LHCN-M2 (cell line): ENCODE measurements at regions not wholly inside any gene's neighbourhood (a gene's known extent, or its start where the extent isn't known, plus 50 kb on each side); places are given as distances from the start of the nearest gene placed in this dataset.

Experiments
- DNase-seq: peaks from one replicate; pipeline ENCODE4 v3.0.0-alpha.2; 2012; ENCODE audit warnings: low read depth

- DNase-seq = no peak
These were observed 656.6 kb downstream of the GALR1 start for GRCh38 chr18:77906103-77906892.

- DNase-seq = no peak
These were observed 660.7 kb downstream of the GALR1 start for GRCh38 chr18:77910347-77910746.

- DNase-seq = no peak
These were observed 662.4 kb downstream of the GALR1 start for GRCh38 chr18:77911971-77912605.

GRCh38 chr18:77918730-77919129, 669.1 kb downstream of the GALR1 start:
- no peak for DNase-seq

- DNase-seq = no peak
These were observed 670.3 kb downstream of the GALR1 start for GRCh38 chr18:77919923-77920322.

- DNase-seq = no peak
These were observed 685.7 kb downstream of the GALR1 start for GRCh38 chr18:77935342-77935741.

GRCh38 chr18:77940566-77940965, 690.9 kb downstream of the GALR1 start:
- DNase-seq = no peak

GRCh38 chr18:77944533-77944932, 694.9 kb downstream of the GALR1 start:
- DNase-seq = no peak

- no peak for DNase-seq
These were observed 698.9 kb downstream of the GALR1 start for GRCh38 chr18:77948567-77948966.

- DNase-seq = no peak
These were observed 699.8 kb downstream of the GALR1 start for GRCh38 chr18:77949355-77949973.

- no peak for DNase-seq
These were observed 709.6 kb downstream of the GALR1 start for GRCh38 chr18:77959248-77959647.

- DNase-seq = no peak
These were observed 711.3 kb downstream of the GALR1 start for GRCh38 chr18:77960791-77961410.

- DNase-seq = no peak
These were observed 717.4 kb downstream of the GALR1 start for GRCh38 chr18:77967071-77967470.

- no peak for DNase-seq
These were observed 718.1 kb downstream of the GALR1 start for GRCh38 chr18:77967791-77968190.

GRCh38 chr18:77969972-77970371, 720.3 kb downstream of the GALR1 start:
- DNase-seq = no peak

- DNase-seq = no peak
These were observed 721.2 kb downstream of the GALR1 start for GRCh38 chr18:77970814-77971213.

GRCh38 chr18:77973745-77974144, 724.1 kb downstream of the GALR1 start:
- DNase-seq = no peak

- DNase-seq = no peak
These were observed 724.7 kb downstream of the GALR1 start for GRCh38 chr18:77974329-77974728.

- DNase-seq = no peak
These were observed 727.7 kb downstream of the GALR1 start for GRCh38 chr18:77977331-77977730.

GRCh38 chr18:77980275-77980674, 730.6 kb downstream of the GALR1 start:
- no peak for DNase-seq

- DNase-seq = no peak
These were observed 732.2 kb downstream of the GALR1 start for GRCh38 chr18:77981874-77982273.

GRCh38 chr18:77983270-77983669, 733.6 kb downstream of the GALR1 start:
- DNase-seq = no peak
